ENCODE measurements at regions not wholly inside any gene's neighbourhood (a gene's known extent, or its start where the extent isn't known, plus 50 kb on each side); places are given as distances from the start of the nearest gene placed in this dataset.

- no peak for TF ChIP-seq CTCF (conservative IDR thresholded peaks at IDR 0.05; ENCODE audit: low read length)
- no peak for TF ChIP-seq EZH2phosphoT487 (IDR thresholded peaks at IDR 0.05; ENCODE audit: borderline replicate concordance, low read depth, low read length)
These were observed 85.7 kb upstream of the ETS2 start for GRCh38 chr21:38720074-38720473.
